ENCODE measurements at regions not wholly inside any gene's neighbourhood (a gene's known extent, or its start where the extent isn't known, plus 50 kb on each side); places are given as distances from the start of the nearest gene placed in this dataset.

DNA sequence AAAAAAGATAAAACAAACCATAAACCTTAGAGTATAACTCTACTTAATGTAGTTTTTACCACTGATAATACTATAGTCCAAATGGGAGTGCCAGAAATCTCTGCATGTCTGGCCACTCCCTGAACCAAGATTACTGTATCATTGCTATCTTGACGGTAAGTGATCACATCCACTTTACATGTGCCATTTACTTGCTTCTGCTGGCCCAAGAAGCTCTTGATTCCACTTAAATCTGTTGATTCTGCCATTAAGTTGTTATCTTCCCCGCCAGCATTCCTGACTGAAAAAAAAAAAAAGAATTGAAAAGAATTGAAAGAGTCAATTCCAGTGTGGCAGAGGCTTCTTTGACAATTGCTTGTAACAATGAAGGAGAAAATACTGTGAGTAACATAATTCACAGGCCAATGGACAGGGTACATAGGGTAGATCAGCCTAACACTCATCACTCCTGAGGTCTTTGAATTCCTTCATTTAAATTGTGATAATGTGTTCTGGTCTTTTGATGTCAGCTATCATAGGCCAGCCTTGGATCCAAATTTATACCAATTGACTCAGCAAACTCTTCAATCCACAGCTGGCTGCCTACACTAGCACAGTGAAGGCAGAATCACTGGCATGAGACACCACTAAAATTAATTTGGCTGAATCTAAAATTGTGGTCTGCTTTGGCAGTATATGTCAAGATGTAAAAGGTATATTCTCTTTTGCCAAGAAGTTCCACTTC is 665.2 kb upstream of the FLRT2 start:
- Histone ChIP-seq H3K27me3 (ENCODE audit: control insufficient read depth in 1 of 2, insufficient read depth in 2 of 2, low read length in 2 of 2) (no peaks in the 10 kb centered on the region), H3K27ac (ENCODE audit: low read depth in 1 of 2, low read length in 2 of 2) (no peak overlapping the region), H3K4me3 (ENCODE audit: low read length) (no peak overlapping the region), H3K9me3 (ENCODE audit: control insufficient read depth in 1 of 2, insufficient read depth in 1 of 2, low read length in 2 of 2) (peaks cover 3 to 5% of the 10 kb centered on the region in 2 experiments), H3K36me3 (ENCODE audit: insufficient read depth, low read length) (no peaks in the 10 kb centered on the region), H3K4me1 (ENCODE audit: insufficient read depth, low read length) (no peaks in the 10 kb centered on the region)
- Mint-ChIP-seq H3K4me3 (no peak overlapping the region), H3K4me1 (ENCODE audit: low read depth) (no peaks in the 10 kb centered on the region), H3K9me3 (peaks cover 11% of the 10 kb centered on the region), H3K36me3 (ENCODE audit: low read depth) (no peaks in the 10 kb centered on the region), H3K27ac (no peak overlapping the region), H3K27me3 (no peaks in the 10 kb centered on the region)
- TF ChIP-seq, protein P1, sequence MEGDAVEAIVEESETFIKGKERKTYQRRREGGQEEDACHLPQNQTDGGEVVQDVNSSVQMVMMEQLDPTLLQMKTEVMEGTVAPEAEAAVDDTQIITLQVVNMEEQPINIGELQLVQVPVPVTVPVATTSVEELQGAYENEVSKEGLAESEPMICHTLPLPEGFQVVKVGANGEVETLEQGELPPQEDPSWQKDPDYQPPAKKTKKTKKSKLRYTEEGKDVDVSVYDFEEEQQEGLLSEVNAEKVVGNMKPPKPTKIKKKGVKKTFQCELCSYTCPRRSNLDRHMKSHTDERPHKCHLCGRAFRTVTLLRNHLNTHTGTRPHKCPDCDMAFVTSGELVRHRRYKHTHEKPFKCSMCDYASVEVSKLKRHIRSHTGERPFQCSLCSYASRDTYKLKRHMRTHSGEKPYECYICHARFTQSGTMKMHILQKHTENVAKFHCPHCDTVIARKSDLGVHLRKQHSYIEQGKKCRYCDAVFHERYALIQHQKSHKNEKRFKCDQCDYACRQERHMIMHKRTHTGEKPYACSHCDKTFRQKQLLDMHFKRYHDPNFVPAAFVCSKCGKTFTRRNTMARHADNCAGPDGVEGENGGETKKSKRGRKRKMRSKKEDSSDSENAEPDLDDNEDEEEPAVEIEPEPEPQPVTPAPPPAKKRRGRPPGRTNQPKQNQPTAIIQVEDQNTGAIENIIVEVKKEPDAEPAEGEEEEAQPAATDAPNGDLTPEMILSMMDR (IDR thresholded peaks at IDR 0.05) = no peak
- POLR2A ChIA-PET = no interaction called here
- CTCF ChIA-PET = no interaction called here
- no peak for DNase-seq
- intact Hi-C loops (cut with DNase I, micrococcal nuclease) = no loop called here
- ATAC-seq (ENCODE audit: poor library complexity) = no peak

DNA sequence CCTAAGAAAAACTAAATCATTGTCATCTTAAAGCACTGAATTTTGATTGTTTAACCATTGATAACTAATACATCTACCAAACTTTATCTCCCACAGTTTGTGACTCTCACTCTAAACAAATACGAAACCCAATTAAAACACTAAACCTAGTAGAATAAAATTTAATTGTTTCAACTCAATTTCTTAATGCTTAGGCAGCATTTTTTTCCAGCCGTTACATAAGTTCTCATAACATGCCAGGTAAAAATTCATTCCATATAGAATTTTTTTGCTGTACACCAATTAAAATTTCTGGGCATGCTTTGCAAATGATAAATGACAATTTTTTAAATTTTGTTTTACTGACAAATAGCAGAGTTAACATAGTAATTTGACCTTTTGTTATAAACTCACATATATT is 658.2 kb upstream of the FLRT2 start:
- Mint-ChIP-seq H3K27ac (no peak overlapping the region), H3K27me3 (no peaks in the 10 kb centered on the region), H3K4me3 (no peak overlapping the region), H3K4me1 (ENCODE audit: low read depth) (no peaks in the 10 kb centered on the region), H3K36me3 (ENCODE audit: low read depth) (no peaks in the 10 kb centered on the region), H3K9me3 (peaks cover 12% of the 10 kb centered on the region)
- TF ChIP-seq, protein P1 (IDR thresholded peaks at IDR 0.05) = no peak
- Histone ChIP-seq H3K27me3 (ENCODE audit: control insufficient read depth in 1 of 2, insufficient read depth in 2 of 2, low read length in 2 of 2) (no peaks in the 10 kb centered on the region), H3K9me3 (ENCODE audit: control insufficient read depth in 1 of 2, insufficient read depth in 1 of 2, low read length in 2 of 2) (peaks cover 0 to 9% of the 10 kb centered on the region in 2 experiments), H3K36me3 (ENCODE audit: insufficient read depth, low read length) (no peaks in the 10 kb centered on the region), H3K27ac (ENCODE audit: low read depth in 1 of 2, low read length in 2 of 2) (no peak overlapping the region), H3K4me3 (ENCODE audit: low read length) (no peak overlapping the region), H3K4me1 (ENCODE audit: insufficient read depth, low read length) (no peaks in the 10 kb centered on the region)
- POLR2A ChIA-PET = no interaction called here
- DNase-seq = no peak
- CTCF ChIA-PET = interaction anchor here (1.5 kb wide), 1 partner anchor 14 kb away, joined by 3 read pairs; no protein-coding TSS in a partner anchor
- intact Hi-C loops (cut with DNase I, micrococcal nuclease) = no loop called here
- ATAC-seq (ENCODE audit: poor library complexity) = no peak

GRCh38 chr14:84874436-84874835 is 655.5 kb upstream of the FLRT2 start:
- Histone ChIP-seq H3K4me3 (ENCODE audit: low read length) (no peak overlapping the region), H3K27me3 (ENCODE audit: control insufficient read depth in 1 of 2, insufficient read depth in 2 of 2, low read length in 2 of 2) (no peaks in the 10 kb centered on the region), H3K27ac (ENCODE audit: low read depth in 1 of 2, low read length in 2 of 2) (no peak overlapping the region), H3K4me1 (ENCODE audit: insufficient read depth, low read length) (no peaks in the 10 kb centered on the region), H3K9me3 (ENCODE audit: control insufficient read depth in 1 of 2, insufficient read depth in 1 of 2, low read length in 2 of 2) (peaks cover 0 to 5% of the 10 kb centered on the region in 2 experiments), H3K36me3 (ENCODE audit: insufficient read depth, low read length) (no peaks in the 10 kb centered on the region)
- intact Hi-C loops (cut with DNase I, micrococcal nuclease) = no loop called here
- ChIA-PET CTCF (no interaction called here), POLR2A (no interaction called here)
- Mint-ChIP-seq H3K36me3 (ENCODE audit: low read depth) (no peaks in the 10 kb centered on the region), H3K4me3 (no peak overlapping the region), H3K27ac (no peak overlapping the region), H3K4me1 (ENCODE audit: low read depth) (no peaks in the 10 kb centered on the region), H3K27me3 (no peaks in the 10 kb centered on the region), H3K9me3 (peaks cover 12% of the 10 kb centered on the region)
- ATAC-seq (ENCODE audit: poor library complexity) = no peak
- no peak for DNase-seq
- TF ChIP-seq, protein P1 (IDR thresholded peaks at IDR 0.05) = no peak

Data from CD4-positive, alpha-beta T cell (primary cell).